NCI-H1105 treated with DMSO at 0.1 percent for 48 hours (cell line): ENCODE measurements at regions not wholly inside any gene's neighbourhood (a gene's known extent, or its start where the extent isn't known, plus 50 kb on each side); places are given as distances from the start of the nearest gene placed in this dataset.
"Not testable (repeated sequence)": the region's sequence is repeated elsewhere in the genome, so short reads cannot be mapped to it uniquely, and the experiment has no call there.

Experiments used
- DNase-seq: peaks from one replicate; lab custom pipeline; 2025; lab: John Stamatoyannopoulos, UW

DNA sequence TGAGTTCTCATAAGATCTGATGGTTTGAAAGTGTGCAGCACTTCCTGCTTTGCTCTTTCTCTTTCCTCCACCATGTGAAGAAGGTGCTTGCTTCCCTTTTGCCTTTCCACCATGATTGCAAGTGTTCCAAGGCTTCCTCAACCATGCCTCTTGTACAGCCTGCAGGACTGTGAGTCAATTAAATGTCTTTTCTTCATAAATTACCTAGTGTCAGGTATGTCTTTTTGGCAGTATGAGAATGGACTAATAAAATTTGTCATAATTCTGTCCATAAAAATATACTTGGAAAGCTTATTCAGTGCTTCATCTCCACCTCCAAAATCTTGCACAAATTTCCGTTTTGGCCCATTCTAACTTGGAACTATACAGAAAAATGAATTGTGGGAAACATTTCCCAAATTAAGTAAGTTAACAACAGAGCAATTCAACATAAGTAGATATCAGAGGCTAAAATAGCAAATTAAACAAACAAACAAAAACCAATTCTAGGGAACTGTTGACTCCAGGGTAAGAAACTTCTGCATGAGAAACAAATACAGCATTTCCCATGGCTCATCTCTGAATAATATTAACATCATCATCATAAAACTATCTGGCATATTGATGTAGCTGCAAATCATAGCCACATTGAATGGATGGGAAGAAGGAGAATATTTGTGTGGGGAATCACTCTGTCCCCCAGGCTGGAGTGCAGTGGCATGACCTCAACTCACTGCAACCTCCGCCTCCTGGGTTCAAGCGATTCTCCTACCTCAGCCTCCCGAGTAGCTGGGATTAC lies 459.5 kb upstream of the FAR2 start:
- no peak for DNase-seq

DNA sequence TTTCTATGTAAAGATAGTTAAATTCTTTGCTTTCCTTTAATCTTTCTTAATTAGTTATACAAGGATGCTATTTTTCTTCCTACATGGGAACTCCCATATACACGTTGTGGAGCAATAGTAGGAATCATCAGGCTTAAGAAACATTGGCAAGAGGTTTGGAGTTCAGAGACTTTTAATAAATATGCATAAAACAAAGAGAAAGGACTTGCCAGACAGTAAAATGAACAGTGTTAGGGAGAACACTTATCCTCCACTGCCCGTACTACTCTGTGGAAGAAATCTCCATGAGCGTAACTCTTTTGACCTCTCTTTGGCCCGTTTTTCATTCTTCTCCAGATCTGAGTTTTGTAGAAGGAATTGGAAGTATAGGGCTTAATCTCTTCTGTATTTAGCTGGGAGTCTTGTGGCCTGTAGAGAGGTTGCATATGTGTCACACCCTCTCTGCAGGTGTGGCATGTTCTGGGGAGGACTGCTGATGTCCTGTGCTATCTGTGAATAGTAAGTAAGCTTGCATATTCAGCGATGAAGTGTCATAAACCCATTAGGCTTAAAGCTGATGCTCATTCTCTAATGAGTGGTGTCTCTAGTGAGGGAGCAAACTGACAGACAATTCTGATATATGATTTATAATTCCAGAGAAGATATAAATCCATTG lies 455.4 kb upstream of the FAR2 start:
- DNase-seq: no peak

DNA sequence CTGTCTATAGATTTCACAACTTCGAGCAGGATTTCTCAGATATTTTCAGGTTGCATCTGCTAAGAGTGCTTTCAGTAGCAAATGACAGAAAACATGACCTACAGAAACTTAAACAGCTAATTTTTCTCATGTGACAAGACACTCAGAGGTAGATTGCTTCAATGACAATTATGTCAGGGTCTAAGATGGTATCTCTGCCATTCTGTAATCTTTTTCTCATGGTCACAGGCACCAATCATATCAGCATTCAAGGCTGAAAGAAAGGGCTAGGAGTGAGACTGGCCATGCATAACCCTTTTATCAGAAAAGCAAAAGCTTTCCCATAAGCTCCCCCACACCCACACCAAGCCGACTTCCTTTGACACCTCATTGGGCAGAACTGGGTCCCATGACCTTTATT lies 450.5 kb upstream of the FAR2 start:
- DNase-seq: no peak

DNA sequence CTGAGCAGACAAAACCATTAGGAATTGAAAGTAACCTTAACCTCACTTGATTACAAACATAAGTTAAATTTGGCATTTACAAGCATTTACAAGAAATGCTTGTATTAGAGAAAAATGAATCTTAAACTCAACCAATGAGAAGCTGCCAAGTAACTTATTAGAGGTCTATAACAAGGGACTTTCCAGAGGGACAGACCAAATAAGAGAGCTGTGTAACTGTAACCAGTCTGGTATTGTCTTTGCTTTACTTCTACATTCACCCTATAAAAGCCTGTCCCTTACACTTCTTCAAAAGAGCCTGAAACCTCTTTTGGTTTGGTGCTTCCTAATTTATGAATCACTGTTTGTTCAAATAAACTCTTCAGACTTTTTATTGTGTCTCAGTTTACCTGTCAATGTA lies 450.0 kb upstream of the FAR2 start:
- DNase-seq: no peak

DNA sequence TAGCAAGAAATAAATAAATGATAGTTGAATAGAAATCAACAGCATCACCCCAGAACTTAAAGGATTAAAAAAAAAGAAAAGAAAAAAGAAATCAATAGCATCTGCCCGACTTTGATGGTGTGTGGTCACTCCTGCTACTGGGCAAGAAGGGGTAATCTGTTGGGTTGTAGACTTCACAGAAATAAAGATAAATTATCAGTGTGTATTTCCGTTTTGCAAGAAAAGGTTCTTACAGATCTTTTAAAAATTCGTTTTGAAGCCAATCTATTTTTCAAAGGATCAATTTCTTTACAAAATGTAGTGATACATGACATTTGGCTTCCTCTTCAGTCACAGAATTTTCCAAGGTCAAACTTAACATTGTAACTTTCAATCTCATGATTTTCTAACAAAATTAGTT lies 448.9 kb upstream of the FAR2 start:
- DNase-seq: no peak

DNA sequence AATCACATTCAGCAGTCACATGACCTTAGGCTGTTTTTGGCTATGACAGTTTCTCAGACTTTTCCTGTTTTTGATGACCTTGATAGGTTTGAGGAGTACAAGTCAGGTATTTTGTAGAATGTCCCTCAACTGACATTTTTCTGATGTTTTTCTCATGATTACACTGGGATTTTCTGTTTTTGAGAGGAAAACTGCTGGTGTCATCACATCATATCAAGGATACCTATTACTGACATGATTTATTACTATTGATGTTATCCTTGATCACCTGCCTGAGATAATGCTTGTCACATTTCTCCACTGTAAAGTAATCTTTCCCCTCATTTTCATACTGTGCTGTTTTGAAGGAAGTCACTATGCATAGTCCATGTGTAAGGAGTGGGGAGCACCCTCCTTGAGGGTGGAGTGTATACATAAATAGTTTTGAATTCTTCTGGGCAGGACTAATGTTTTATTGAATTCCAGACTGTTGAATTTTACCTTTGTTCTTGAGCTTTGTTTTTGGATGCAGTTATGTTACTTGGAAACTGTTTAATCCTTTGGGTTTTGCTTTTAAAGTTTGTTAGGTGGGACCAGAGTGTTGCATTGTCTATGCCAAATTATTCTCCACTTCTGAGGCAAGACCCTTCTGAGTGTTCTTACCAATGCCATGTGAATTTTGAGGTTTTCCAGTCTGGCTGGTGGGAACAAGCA lies 444.5 kb upstream of the FAR2 start:
- no peak for DNase-seq

DNA sequence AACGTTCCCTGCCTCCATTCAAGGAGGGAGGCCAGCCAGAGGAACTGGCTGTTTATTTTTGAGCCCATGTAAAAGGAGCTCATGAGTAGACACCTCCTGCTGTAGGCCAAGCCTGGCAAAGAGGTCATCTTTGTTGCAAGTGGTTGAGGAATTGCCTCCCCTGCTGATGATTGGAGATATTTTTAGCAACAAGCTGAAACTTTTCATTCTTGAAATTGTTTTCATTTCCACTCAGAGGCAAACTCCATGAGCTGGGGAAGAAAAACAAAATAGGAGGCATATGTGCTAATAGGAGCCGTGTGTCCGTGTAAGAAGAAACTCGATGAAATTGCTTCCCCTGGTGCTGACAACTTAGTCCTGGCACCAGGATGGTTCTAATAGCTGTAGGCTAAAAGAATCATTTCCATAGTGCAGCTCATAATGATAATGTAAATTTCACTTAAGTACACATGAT lies 440.1 kb upstream of the FAR2 start:
- DNase-seq: no peak

DNA sequence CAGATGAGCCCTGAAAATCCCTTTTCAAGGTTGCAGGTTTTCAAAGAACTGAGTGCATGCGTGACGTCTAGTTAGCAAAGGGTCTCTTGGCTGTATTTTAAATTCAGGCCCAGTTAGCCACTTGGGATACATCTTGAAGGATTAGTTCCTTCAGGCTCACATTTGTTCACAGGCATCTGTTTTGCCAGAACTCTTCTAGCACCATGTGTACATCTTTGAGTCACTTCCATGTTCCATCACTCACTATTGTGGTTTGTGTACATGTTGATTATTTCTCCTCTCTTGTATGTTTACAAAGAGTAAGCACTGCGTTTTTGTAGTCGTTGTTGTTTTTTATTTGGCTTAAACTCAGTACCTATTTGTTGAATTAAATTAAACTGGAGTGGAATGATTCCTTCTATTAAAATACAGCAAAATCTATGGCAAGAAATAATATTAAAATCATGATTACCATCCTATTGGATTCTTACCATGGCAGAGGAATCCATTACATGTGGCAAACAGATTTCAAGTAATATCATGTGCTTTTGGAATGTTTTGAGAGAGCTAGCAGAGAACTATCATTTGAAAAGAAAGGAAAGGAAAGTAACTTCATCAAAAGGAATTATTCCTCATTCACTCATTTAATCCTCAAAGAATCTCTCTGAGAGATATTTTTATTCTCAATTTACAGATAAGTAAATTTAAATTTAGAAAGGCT lies 438.9 kb upstream of the FAR2 start:
- DNase-seq: no peak

DNA sequence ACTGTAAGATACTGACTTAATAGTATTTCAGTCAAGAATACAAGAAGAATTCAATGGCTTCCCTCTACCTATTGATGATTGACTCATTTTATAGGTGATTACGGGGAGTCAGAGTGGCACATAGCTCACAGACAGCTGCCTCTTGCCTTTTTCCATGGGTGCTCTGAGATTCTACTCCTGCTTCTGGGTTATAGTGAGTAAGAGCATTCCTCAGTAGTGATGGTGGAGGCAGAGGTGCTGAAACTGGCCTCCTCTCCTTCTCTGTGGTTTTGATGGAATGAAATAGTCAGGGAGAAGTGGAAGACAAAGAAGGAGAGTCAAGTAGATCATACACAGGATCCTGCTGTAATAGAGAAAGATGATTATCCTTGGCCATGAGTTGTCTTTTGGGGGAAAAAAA lies 438.2 kb upstream of the FAR2 start:
- DNase-seq: no peak

DNA sequence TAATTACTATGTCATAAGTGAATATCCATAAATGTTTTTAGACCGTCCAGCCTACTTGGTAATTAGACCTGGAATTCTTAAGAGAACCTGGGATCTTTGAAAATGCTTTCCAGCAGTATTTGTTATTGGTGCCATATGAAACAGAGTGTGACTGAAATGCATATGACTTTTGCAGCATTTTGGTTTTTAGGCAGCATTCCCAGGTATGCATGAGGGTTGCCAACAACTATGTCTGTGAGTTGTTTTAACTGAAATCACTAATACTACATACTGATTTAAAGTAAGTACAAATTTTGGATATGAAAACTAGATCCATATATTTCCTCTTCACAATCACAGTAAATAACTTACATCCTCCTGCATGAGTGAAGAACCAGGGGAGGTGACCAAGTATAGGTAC lies 437.7 kb upstream of the FAR2 start:
- no peak for DNase-seq

DNA sequence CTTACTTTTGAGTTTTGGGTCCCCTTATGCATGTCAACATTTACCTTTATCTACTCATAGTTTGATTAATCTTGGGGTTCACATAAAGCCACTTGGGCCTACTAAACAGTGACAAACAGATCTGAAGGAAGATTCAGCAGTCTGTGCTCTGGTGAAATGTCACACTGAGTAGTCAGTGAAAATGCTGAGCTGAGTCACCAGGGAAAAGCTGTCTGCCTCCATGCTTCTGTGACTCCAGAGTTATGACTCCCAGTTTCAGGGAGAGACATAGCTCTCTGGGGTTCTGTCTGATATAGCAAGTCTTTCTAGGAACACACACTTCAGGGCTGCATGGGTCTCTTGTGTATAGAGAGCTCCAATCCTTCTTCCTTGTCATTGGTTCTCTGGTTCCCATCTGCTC lies 406.3 kb upstream of the FAR2 start:
- DNase-seq: no peak

DNA sequence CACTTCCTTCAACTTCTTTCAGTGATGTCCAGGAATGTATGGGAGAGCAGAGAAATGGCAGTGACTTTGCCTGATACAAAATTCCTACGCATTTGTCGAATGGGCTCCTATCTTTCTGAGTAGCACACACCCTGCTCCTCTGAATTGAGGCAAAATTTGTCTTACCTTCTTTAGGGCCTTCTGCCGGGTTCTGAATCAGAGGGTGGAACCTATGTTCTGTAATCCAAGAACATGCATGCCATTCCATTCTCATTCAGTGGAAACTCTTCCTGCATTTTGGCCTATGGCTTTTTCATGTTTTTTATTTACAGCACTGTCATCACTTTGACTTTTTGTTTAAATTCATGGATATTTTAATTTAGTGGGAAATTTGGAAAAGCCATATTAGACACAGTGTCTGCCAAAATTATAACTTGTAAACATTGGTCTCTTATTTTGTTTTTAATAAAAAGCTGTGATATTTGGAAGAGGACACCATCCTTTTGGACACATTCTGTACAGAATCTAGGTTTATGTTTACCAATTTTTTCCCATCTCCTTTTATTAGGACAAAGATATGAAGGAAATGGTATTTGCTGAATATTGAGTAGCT lies 402.2 kb upstream of the FAR2 start:
- DNase-seq: no peak

DNA sequence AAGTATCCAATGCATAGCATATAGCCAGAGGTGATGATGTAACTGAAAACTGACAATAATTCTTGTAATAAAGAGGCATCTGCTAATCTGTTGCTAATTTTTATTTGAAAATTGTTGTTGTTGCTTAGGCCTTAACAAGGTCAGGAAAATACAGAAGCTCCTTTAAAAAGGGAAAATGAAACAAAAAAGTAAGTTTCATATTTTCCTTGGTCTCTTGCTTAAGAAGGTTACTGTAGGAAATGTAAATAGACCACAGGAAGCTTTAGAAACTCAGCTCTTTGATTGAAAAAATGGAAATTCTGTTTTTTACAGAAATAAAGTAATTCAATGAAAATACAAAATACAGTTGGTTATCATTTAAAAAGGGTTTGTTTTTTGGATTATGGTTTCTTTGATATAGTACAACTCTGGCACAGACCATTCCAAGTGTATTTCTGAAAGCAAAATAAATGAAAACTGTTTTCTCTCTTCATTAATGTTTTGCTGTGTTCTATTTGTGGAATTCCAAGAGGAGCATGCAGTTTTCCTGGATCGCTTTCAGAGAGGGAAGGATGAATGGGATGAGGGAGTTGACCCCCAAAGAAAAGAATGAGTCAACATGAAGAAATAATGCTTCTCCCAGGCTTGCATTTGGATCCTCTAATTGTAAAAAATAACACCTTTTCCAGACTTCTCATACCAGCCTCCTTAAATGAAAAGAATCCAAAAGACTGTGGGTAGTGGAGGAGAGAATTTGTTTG lies 398.0 kb upstream of the FAR2 start:
- no peak for DNase-seq

DNA sequence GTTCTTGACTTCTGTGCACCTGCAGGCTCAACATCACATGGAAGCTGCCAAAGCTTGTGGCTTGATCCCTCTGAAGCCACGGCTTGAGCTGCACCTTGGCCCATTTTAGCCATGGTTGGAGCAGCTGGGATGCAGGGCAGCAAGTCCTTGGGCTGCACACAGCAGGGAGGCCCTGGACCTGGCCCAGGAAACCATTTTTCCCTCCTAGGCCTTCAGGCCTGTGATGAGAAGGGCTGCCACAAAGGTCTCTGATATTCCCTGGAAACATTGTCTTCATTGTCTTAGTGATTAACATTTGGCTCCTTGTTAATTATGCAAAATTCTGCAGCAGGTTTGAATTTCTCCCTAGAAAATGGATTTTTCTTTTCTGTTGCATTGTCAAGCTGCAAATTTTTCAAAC lies 394.1 kb upstream of the FAR2 start:
- DNase-seq: no peak

DNA sequence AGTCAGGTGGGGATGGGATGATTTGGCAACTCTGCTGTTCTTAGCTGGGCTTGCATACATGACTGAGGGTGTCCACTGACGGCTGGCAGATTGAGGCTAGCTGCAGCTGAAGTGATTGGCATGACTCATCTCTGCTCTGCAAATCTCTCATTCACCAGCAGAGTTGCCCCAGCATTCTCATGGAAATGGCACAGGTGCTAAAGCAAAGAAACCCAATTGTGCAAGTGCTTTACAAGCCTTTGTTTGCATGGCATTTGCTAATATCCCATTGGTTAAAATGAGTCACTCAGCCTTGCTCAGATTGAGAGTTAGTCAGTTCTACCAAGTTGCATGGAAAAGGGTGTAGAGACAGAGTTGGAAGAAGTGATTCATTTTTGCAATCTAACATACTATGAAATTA lies 389.7 kb upstream of the FAR2 start:
- no peak for DNase-seq

DNA sequence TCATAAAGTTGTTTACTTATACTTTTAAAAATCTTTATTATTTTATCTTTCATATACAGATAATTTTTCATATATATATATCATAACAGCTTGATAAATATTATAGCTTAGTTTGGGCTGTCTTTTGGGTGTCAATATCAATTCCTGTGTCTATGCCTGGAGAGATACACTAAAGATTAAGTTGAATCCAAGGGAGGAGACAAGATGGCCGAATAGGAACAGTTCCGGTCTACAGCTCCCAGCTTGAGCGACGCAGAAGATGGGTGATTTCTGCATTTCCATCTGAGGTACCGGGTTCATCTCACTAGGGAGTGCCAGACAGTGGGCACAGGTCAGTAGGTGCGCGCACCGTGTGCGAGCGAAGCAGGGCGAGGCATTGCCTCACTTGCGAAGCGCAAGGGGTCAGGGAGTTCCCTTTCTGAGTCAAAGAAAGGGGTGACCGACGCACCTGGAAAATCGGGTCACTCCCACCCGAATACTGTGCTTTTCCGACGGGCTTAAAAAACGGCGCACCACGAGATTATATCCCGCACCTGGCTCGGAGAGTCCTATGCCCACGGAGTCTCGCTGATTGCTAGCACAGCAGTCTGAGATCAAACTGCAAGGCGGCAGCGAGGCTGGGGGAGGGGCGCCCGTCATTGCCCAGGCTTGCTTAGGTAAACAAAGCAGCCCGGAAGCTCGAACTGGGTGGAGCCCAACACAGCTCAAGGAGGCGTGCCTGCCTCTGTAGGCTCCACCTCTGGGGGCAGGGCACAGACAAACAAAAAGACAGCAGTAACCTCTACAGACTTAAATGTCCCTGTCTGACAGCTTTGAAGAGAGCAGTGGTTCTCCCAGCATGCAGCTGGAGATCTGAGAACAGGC lies 388.8 kb upstream of the FAR2 start:
- not testable (repeated sequence) for DNase-seq

DNA sequence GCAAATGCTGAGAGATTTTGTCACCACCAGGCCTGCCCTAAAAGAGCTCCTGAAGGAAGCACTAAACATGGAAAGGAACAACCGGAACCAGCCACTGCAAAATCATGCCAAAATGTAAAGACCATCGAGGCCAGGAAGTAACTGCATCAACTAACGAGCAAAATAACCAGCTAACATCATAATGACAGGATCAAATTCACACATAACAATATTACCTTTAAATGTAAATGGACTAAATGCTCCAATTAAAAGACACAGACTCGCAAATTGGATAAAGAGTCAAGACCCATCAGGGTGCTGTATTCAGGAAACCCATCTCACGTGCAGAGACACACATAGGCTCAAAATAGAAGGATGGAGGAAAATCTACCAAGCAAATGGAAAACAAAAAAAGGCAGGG lies 387.2 kb upstream of the FAR2 start:
- not testable (repeated sequence) for DNase-seq

DNA sequence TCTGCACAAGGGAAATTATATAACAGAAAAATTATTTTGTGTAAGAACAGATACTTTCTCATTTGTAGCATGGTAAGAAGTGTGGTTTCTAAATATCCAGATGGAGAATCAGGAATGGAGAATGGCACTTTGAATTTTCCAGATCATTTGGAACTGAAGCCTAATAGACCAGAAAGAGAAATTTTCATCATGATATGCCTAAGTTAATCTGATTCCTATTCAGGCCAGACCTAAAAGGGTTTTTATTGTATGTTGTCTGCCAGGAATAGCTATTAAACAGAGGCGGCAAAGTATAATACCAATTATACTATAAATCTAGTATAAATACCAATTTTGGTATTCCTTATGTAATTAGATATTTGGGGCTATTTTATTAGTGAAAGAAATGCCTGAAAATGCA lies 382.7 kb upstream of the FAR2 start:
- no peak for DNase-seq

DNA sequence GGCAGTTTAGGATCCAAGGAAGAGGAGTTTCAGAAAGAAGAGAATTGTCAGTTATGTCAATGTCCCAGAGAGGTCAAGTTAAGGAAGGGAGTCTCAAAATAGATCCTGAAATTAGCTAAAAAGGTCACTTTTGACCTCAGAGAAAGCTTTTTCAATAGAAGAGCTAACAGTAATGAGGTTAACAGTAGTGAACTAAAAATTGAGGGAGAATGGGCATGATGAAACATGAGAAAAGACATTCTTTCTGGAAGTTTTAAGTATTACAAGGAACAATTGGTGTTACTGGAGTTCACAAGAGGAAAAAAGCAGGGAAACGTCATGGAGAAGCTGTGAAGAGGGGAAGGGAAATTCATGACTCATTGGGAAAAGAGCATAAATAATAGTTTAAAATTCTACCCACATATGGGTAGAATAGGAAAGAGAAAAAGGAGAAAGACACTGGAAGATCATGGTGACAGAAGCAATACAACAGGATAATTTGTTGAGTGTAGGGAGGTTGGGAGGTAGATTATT lies 381.2 kb upstream of the FAR2 start:
- DNase-seq: no peak

DNA sequence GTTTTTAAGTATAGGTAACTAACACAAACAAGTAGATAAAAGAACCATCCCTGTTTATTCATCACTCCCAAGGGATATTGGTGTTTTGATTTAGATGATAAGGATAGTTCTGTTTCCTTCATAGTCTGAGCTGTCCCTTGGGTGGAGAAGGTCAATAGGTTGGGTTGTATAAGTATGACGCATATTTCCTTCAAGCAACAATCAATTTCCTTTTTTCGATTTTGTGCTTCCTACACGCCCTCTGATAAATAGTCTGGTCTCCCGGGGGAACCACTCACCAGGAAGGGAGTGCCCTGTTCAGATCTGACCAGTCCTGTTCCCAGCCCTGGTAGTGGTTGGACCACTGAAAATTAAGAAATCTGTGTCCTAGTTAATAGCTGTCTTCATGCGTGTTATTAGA lies 378.8 kb upstream of the FAR2 start:
- no peak for DNase-seq
